WTC11 (cell line): ENCODE measurements at regions not wholly inside any gene's neighbourhood (a gene's known extent, or its start where the extent isn't known, plus 50 kb on each side); places are given as distances from the start of the nearest gene placed in this dataset.

Experiments used
- ATAC-seq: fragments of 200-7000 bp; cut with Tn5 transposase; 2 replicates; pipeline ENCODE4 v1.10.0; 2021; ENCODE audit warnings: mild to moderate bottlenecking, moderate library complexity
- CTCF ChIA-PET: fragments of 300-600 bp; sonication (Branson Sonifier 250); formaldehyde crosslinking; loops from one replicate; lab custom pipeline; 2021; ENCODE audit warnings: antibody characterized with exemption; lab: Charles Lee
- POLR2A ChIA-PET: fragments of 350-600 bp; sonication (Branson Sonifier 250); formaldehyde crosslinking; loops from one replicate; lab custom pipeline; 2021; ENCODE audit warnings: antibody characterized with exemption; lab: Charles Lee
- DNase-seq: peaks from one replicate; pipeline ENCODE4 v3.0.0; 2021; ENCODE audit warnings: low spot score
- H3K27ac Mint-ChIP-seq: 2 replicates; pipeline ENCODE4 v1.8.0; 2021; ENCODE audit warnings: mixed read lengths
- H3K27me3 Mint-ChIP-seq: 2 replicates; pipeline ENCODE4 v1.8.0; 2021; ENCODE audit warnings: low read depth, mild to moderate bottlenecking, moderate library complexity, mixed read lengths
- H3K36me3 Mint-ChIP-seq: 2 replicates; pipeline ENCODE4 v1.8.0; 2021; ENCODE audit warnings: mixed read lengths
- H3K4me1 Mint-ChIP-seq: 2 replicates; pipeline ENCODE4 v1.8.0; 2022; ENCODE audit warnings: mixed read lengths
- H3K4me3 Mint-ChIP-seq: 2 replicates; pipeline ENCODE4 v1.8.0; 2021; ENCODE audit warnings: mild to moderate bottlenecking, moderate library complexity, mixed read lengths
- H3K9me3 Mint-ChIP-seq: 2 replicates; pipeline ENCODE4 v1.8.0; 2021; ENCODE audit warnings: mixed read lengths
- AFF4 ChIP-seq: sonication (generic); formaldehyde crosslinking; IDR thresholded peaks from 2 replicates; pipeline ENCODE4 v1.8.1; 2023; ENCODE audit warnings: mild to moderate bottlenecking, missing genetic modification reagents, borderline replicate concordance
- CREB1 ChIP-seq: sonication (generic); formaldehyde crosslinking; IDR thresholded peaks from 2 replicates; pipeline ENCODE4 v1.8.0; 2023; ENCODE audit warnings: mild to moderate bottlenecking, missing genetic modification reagents
- CREM ChIP-seq: sonication (generic); formaldehyde crosslinking; IDR thresholded peaks from 2 replicates; pipeline ENCODE4 v1.8.1; 2022; ENCODE audit warnings: mild to moderate bottlenecking, missing genetic modification reagents, moderate library complexity
- E2F1 ChIP-seq: sonication (generic); formaldehyde crosslinking; IDR thresholded peaks from 2 replicates; pipeline ENCODE4 v1.8.0; 2022; ENCODE audit warnings: mild to moderate bottlenecking, missing genetic modification reagents
- FOXK1 ChIP-seq: sonication (generic); formaldehyde crosslinking; IDR thresholded peaks from 2 replicates; pipeline ENCODE4 v1.8.0; 2022; ENCODE audit warnings: mild to moderate bottlenecking, moderate library complexity, missing genetic modification reagents
- KAT7 ChIP-seq: sonication (generic); formaldehyde crosslinking; IDR thresholded peaks from 2 replicates; pipeline ENCODE4 v1.8.1; 2023; ENCODE audit warnings: missing genetic modification reagents, mild to moderate bottlenecking, borderline replicate concordance
- MAX ChIP-seq: sonication (generic); formaldehyde crosslinking; IDR thresholded peaks from 2 replicates; pipeline ENCODE4 v1.8.0; 2022; ENCODE audit warnings: mild to moderate bottlenecking, missing genetic modification reagents
- MYBL2 ChIP-seq: sonication (generic); formaldehyde crosslinking; IDR thresholded peaks from 2 replicates; pipeline ENCODE4 v1.8.1; 2023; ENCODE audit warnings: mild to moderate bottlenecking, moderate library complexity, missing genetic modification reagents
- NFATC4 ChIP-seq: fragments of 250-450 bp; sonication (Bioruptor Pico); IDR thresholded peaks from 2 replicates; pipeline ENCODE4 v1.9.0; 2021; ENCODE audit warnings: mild to moderate bottlenecking
- PREB ChIP-seq: sonication (generic); formaldehyde crosslinking; IDR thresholded peaks from 2 replicates; pipeline ENCODE4 v1.8.1; 2022; ENCODE audit warnings: mild to moderate bottlenecking, missing genetic modification reagents, moderate library complexity, borderline replicate concordance
- RORB ChIP-seq: fragments of 250-450 bp; sonication (Bioruptor Pico); IDR thresholded peaks from 2 replicates; pipeline ENCODE4 v1.9.0; 2021; ENCODE audit warnings: mild to moderate bottlenecking
- SMAD3 ChIP-seq: sonication (generic); formaldehyde crosslinking; IDR thresholded peaks from 2 replicates; pipeline ENCODE4 v1.8.0; 2022; ENCODE audit warnings: missing genetic modification reagents, mild to moderate bottlenecking, borderline replicate concordance
- USF2 ChIP-seq: sonication (generic); formaldehyde crosslinking; IDR thresholded peaks from 2 replicates; pipeline ENCODE4 v1.8.1; 2023; ENCODE audit warnings: mild to moderate bottlenecking, missing genetic modification reagents, moderate library complexity
- ZBTB21 ChIP-seq: sonication (generic); formaldehyde crosslinking; IDR thresholded peaks from 2 replicates; pipeline ENCODE4 v1.8.1; 2023; ENCODE audit warnings: mild to moderate bottlenecking, missing genetic modification reagents, borderline replicate concordance
- ZNF317 ChIP-seq: sonication (generic); formaldehyde crosslinking; IDR thresholded peaks from 2 replicates; pipeline ENCODE4 v1.8.1; 2023; ENCODE audit warnings: low read depth, mild to moderate bottlenecking, moderate library complexity, missing genetic modification reagents, borderline replicate concordance
- ZNF396 ChIP-seq: fragments of 250-450 bp; sonication (Bioruptor Pico); IDR thresholded peaks from 2 replicates; pipeline ENCODE4 v1.8.0; 2021; ENCODE audit warnings: mild to moderate bottlenecking, moderate library complexity, borderline replicate concordance
- ZSCAN18 ChIP-seq: fragments of 250-450 bp; sonication (Bioruptor Pico); IDR thresholded peaks from 2 replicates; pipeline ENCODE4 v2.1.2; 2022; ENCODE audit warnings: mild to moderate bottlenecking, moderate library complexity
- TF ChIP-seq, protein P1 (sequence below): fragments of 250-450 bp; sonication (Bioruptor Pico); conservative IDR thresholded peaks from 2 replicates; pipeline ENCODE4 v1.9.0; 2021; ENCODE audit warnings: mild to moderate bottlenecking
- TF ChIP-seq, protein P2 (sequence below): sonication (generic); formaldehyde crosslinking; conservative IDR thresholded peaks from 2 replicates; pipeline ENCODE4 v1.8.1; 2022; ENCODE audit warnings: mild to moderate bottlenecking, missing genetic modification reagents
- TF ChIP-seq, protein P3 (sequence below): sonication (generic); formaldehyde crosslinking; IDR thresholded peaks from 2 replicates; pipeline ENCODE4 v1.8.0; 2022; ENCODE audit warnings: mild to moderate bottlenecking, missing genetic modification reagents

DNA sequence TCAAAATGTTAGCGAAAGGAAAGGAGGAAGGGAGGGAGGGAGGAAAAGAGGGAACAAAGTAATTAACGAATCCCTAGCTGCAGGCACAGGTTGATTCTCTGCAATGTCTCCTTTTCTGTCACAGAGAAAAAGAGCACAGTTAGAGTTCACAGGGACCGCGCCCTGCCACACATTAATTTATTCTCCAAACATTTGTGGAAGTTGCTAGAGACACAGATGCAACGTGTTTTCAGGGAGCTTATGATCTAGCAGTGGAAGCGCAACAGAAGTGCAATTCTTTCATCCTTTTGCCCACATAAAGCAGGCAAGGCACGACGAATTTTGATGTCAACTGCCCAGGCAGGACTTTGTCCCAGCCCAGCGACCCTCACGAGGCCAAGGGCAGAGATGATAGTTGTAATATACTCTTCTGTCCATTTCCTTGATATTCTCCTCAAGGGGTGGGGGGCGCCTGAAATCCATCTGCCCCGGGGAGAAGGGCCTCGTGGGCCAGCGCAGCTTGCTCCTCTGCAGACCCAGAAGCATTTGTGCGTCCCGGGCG, 101.7 kb upstream of the ZNF438 start:
- Mint-ChIP-seq H3K27ac (no peak overlapping the region), H3K36me3 (no peaks in the 10 kb centered on the region), H3K4me3 (peak overlapping the region; percentile 37), H3K9me3 (peaks cover 2% of the 10 kb centered on the region; the same call in 1 of the 2 replicates), H3K4me1 (peaks cover 34% of the 10 kb centered on the region), H3K27me3 (peaks cover 9% of the 10 kb centered on the region; the same call in 1 of the 2 replicates)
- ChIA-PET CTCF (interaction anchor here (0.5 to 1.6 kb wide), 6 partner anchors 22 to 381 kb away, joined by 3 to 5 read pairs (median 4); no protein-coding TSS in a partner anchor), POLR2A (interaction anchor here (1.9 kb wide), 1 partner anchor 349 kb away, joined by 12 read pairs; no protein-coding TSS in a partner anchor)
- ATAC-seq (no peak), DNase-seq (no peak)
- TF ChIP-seq PREB (no peak), MAX (peak; percentile 52; the same call in 1 of the 2 replicates), MYBL2 (peak; percentile 23; the same call in 1 of the 2 replicates)

GRCh38 chr10:31133792-31134310, 102.2 kb upstream of the ZNF438 start:
- DNase-seq (peak; percentile 57), ATAC-seq (peak; percentile 60)
- no peaks in the 10 kb centered on the region for H3K36me3 Mint-ChIP-seq
- no peaks in the 10 kb centered on the region; the same call in 1 of the 2 replicates for H3K9me3 Mint-ChIP-seq
- H3K4me3 Mint-ChIP-seq, result peak overlapping the region; percentile 63
- H3K4me1 Mint-ChIP-seq, result peaks cover 32% of the 10 kb centered on the region
- CTCF ChIA-PET, result interaction anchor here (0.6 to 1.6 kb wide), 7 partner anchors 21 to 382 kb away, joined by 3 to 5 read pairs (median 4); no protein-coding TSS in a partner anchor
- H3K27me3 Mint-ChIP-seq, result peaks cover 9% of the 10 kb centered on the region; the same call in 1 of the 2 replicates
- no peak overlapping the region for H3K27ac Mint-ChIP-seq
- POLR2A ChIA-PET, result interaction anchor here (1.0 to 1.9 kb wide), 3 partner anchors 9 to 349 kb away, joined by 3 to 12 read pairs (median 7); partner anchors contain the start of gene ZNF438
- TF ChIP-seq NFATC4 (CRISPR knock-in tag) (no peak), AFF4 (no peak), KAT7 (CRISPR knock-in tag) (no peak), ZNF396 (CRISPR knock-in tag) (no peak), ZNF317 (no peak), MAX (peak; percentile 26; the same call in 1 of the 2 replicates), CREB1 (no peak), RORB (CRISPR knock-in tag) (no peak), USF2 (CRISPR knock-in tag) (peak; percentile 83), E2F1 (CRISPR knock-in tag) (no peak), SMAD3 (CRISPR knock-in tag) (no peak), FOXK1 (no peak), ZSCAN18 (no peak), ZBTB21 (no peak), CREM (CRISPR knock-in tag) (no peak)
- TF ChIP-seq, protein P1, sequence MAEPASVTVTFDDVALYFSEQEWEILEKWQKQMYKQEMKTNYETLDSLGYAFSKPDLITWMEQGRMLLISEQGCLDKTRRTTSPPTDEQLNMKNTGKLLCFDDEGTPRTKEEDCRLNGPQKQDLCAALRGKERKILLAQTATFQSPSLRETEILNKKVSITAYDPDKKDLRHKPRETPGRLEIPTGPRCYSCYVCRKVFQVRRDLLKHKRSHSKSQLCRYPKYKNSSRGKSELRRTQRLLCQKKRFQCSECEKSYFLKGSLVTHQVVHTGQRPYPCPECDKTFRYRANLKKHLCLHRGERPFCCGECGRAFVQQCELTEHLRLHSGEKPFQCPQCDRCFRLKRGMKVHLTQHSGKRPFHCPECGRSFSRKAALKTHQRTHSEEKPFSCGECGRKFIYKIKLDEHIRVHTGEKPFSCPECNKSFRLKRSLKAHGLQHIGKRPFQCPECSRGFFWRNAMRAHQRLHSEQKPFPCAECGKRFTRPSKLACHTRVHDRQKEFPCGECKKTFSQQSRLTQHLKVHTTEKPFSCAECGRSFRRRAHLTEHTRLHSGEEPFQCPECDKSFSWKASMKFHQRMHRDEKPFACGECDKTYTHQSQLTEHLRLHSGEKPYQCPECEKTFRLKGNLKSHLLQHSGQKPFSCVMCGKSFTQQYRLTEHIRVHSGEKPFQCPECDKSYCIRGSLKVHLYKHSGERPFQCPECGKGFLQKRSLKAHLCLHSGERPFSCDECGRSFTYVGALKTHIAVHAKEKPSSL, result no peak
- TF ChIP-seq, protein P2, sequence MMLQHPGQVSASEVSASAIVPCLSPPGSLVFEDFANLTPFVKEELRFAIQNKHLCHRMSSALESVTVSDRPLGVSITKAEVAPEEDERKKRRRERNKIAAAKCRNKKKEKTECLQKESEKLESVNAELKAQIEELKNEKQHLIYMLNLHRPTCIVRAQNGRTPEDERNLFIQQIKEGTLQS (CRISPR knock-in tag), result no peak
- TF ChIP-seq, protein P3, sequence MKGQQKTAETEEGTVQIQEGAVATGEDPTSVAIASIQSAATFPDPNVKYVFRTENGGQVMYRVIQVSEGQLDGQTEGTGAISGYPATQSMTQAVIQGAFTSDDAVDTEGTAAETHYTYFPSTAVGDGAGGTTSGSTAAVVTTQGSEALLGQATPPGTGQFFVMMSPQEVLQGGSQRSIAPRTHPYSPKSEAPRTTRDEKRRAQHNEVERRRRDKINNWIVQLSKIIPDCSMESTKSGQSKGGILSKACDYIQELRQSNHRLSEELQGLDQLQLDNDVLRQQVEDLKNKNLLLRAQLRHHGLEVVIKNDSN (CRISPR knock-in tag), result peak; percentile 79
